ENCODE measurements at regions not wholly inside any gene's neighbourhood (a gene's known extent, or its start where the extent isn't known, plus 50 kb on each side); places are given as distances from the start of the nearest gene placed in this dataset.

- H2AFZ ChIP-seq (ENCODE audit: low read length): no peak overlapping the region
- FAIRE-seq (no peak), DNase-seq (ENCODE audit: low spot score) (no peak), ATAC-seq (no peak)
- no peak overlapping the region for H3K9ac ChIP-seq (ENCODE audit: insufficient read depth, low read depth, low read length)
- in situ Hi-C loops (cut with HindIII; ENCODE audit: extremely low pct_ligation_motif_present, low pct_unique_long_range_greater_than_20kb) (no loop called here), intact Hi-C loops (cut with micrococcal nuclease; ENCODE audit: unreplicated experiment) (no loop called here)
- H3K4me3 ChIP-seq (replicated peaks in 1 of 3; ENCODE audit: insufficient read depth in 1 of 3, low read depth in 2 of 3, low read length in 3 of 3): no peak overlapping the region
- H3K27me3 ChIP-seq (ENCODE audit: control insufficient read depth in 1 of 2, insufficient read depth in 2 of 2, low read length in 2 of 2): peaks cover 12 to 49% of the 10 kb centered on the region in 2 experiments; a peak in 4 of 5 replicates
- ChIA-PET CTCF (ENCODE audit: low intra/inter-chr PET ratio, low total read pairs) (no interaction called here), POLR2A (no interaction called here)
- H3K9me3 ChIP-seq (ENCODE audit: low read length): no peaks in the 10 kb centered on the region
- BruUV-seq (replicated peaks): no TSS peak
- H4K20me1 ChIP-seq (ENCODE audit: insufficient read depth, low read length): no peaks in the 10 kb centered on the region; the same call in 1 of the 2 replicates
- H3K79me2 ChIP-seq (ENCODE audit: insufficient read depth, low read length): no peaks in the 10 kb centered on the region
- 7% methylated on average over 4 of the region's 4 CpGs for WGBS (ENCODE audit: low lambda C conversion rate)
- no peaks in the 10 kb centered on the region for H3K36me3 ChIP-seq (replicated peaks in 1 of 2; ENCODE audit: control insufficient read depth in 1 of 2, insufficient read depth in 2 of 2, low read length in 2 of 2)
- no peak overlapping the region for H3K27ac ChIP-seq (ENCODE audit: extremely low read length, insufficient read depth, low read length)
- no peaks in the 10 kb centered on the region for H3K4me1 ChIP-seq (ENCODE audit: insufficient read depth, low read length)
- no peak overlapping the region for H3K4me2 ChIP-seq (ENCODE audit: low read depth, low read length)
- TF ChIP-seq SIN3B (IDR thresholded peaks at IDR 0.05; ENCODE audit: low read length) (no peak), SALL2 (CRISPR knock-in tag; IDR thresholded peaks at IDR 0.05) (no peak), CENPX (CRISPR knock-in tag; IDR thresholded peaks at IDR 0.05) (no peak), ZSCAN31 (CRISPR knock-in tag; IDR thresholded peaks at IDR 0.05; ENCODE audit: low read depth) (no peak), ZNF430 (CRISPR knock-in tag; IDR thresholded peaks at IDR 0.05) (no peak), HMG20B (CRISPR knock-in tag; conservative IDR thresholded peaks at IDR 0.05) (no peak), ZNF546 (CRISPR knock-in tag; conservative IDR thresholded peaks at IDR 0.05) (no peak), MYPOP (CRISPR knock-in tag; IDR thresholded peaks at IDR 0.05) (no peak), ZNF816 (CRISPR knock-in tag; IDR thresholded peaks at IDR 0.05; ENCODE audit: borderline replicate concordance) (no peak), TFDP2 (CRISPR knock-in tag; IDR thresholded peaks at IDR 0.05) (no peak)
- TF ChIP-seq, protein P1, sequence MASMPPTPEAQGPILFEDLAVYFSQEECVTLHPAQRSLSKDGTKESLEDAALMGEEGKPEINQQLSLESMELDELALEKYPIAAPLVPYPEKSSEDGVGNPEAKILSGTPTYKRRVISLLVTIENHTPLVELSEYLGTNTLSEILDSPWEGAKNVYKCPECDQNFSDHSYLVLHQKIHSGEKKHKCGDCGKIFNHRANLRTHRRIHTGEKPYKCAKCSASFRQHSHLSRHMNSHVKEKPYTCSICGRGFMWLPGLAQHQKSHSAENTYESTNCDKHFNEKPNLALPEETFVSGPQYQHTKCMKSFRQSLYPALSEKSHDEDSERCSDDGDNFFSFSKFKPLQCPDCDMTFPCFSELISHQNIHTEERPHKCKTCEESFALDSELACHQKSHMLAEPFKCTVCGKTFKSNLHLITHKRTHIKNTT (CRISPR knock-in tag; IDR thresholded peaks at IDR 0.05): no peak
- TF ChIP-seq, protein P2, sequence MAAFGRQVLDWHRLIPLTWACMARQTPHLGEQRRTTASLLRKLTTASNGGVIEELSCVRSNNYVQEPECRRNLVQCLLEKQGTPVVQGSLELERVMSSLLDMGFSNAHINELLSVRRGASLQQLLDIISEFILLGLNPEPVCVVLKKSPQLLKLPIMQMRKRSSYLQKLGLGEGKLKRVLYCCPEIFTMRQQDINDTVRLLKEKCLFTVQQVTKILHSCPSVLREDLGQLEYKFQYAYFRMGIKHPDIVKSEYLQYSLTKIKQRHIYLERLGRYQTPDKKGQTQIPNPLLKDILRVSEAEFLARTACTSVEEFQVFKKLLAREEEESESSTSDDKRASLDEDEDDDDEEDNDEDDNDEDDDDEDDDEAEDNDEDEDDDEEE (CRISPR knock-in tag; IDR thresholded peaks at IDR 0.05): no peak
- TF ChIP-seq, protein P3, sequence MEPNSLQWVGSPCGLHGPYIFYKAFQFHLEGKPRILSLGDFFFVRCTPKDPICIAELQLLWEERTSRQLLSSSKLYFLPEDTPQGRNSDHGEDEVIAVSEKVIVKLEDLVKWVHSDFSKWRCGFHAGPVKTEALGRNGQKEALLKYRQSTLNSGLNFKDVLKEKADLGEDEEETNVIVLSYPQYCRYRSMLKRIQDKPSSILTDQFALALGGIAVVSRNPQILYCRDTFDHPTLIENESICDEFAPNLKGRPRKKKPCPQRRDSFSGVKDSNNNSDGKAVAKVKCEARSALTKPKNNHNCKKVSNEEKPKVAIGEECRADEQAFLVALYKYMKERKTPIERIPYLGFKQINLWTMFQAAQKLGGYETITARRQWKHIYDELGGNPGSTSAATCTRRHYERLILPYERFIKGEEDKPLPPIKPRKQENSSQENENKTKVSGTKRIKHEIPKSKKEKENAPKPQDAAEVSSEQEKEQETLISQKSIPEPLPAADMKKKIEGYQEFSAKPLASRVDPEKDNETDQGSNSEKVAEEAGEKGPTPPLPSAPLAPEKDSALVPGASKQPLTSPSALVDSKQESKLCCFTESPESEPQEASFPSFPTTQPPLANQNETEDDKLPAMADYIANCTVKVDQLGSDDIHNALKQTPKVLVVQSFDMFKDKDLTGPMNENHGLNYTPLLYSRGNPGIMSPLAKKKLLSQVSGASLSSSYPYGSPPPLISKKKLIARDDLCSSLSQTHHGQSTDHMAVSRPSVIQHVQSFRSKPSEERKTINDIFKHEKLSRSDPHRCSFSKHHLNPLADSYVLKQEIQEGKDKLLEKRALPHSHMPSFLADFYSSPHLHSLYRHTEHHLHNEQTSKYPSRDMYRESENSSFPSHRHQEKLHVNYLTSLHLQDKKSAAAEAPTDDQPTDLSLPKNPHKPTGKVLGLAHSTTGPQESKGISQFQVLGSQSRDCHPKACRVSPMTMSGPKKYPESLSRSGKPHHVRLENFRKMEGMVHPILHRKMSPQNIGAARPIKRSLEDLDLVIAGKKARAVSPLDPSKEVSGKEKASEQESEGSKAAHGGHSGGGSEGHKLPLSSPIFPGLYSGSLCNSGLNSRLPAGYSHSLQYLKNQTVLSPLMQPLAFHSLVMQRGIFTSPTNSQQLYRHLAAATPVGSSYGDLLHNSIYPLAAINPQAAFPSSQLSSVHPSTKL (CRISPR knock-in tag; IDR thresholded peaks at IDR 0.05): no peak
- TF ChIP-seq, protein P4, sequence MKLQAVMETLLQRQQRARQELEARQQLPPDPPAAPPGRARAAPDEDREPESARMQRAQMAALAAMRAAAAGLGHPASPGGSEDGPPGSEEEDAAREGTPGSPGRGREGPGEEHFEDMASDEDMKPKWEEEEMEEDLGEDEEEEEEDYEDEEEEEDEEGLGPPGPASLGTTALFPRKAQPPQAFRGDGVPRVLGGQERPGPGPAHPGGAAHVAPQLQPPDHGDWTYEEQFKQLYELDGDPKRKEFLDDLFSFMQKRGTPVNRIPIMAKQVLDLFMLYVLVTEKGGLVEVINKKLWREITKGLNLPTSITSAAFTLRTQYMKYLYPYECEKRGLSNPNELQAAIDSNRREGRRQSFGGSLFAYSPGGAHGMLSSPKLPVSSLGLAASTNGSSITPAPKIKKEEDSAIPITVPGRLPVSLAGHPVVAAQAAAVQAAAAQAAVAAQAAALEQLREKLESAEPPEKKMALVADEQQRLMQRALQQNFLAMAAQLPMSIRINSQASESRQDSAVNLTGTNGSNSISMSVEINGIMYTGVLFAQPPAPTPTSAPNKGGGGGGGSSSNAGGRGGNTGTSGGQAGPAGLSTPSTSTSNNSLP (IDR thresholded peaks at IDR 0.05; ENCODE audit: low read depth, low read length): no peak
- TF ChIP-seq, protein P5, sequence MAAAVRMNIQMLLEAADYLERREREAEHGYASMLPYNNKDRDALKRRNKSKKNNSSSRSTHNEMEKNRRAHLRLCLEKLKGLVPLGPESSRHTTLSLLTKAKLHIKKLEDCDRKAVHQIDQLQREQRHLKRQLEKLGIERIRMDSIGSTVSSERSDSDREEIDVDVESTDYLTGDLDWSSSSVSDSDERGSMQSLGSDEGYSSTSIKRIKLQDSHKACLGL (CRISPR knock-in tag; IDR thresholded peaks at IDR 0.05): no peak
Observed at GRCh38 chr17:77635176-77635575, 323.3 kb upstream of the TNRC6C start.

Measured in HepG2 (cell line).